ENCODE measurements at regions not wholly inside any gene's neighbourhood (a gene's known extent, or its start where the extent isn't known, plus 50 kb on each side); places are given as distances from the start of the nearest gene placed in this dataset.
"Not testable (repeated sequence)": the region's sequence is repeated elsewhere in the genome, so short reads cannot be mapped to it uniquely, and the experiment has no call there.

- no peak for DNase-seq (ENCODE audit: low read depth)
These were observed 87.1 kb upstream of the KCNA1 start for GRCh38 chr12:4822572-4822971.

GRCh38 chr12:4824380-4824779 lies 85.3 kb upstream of the KCNA1 start:
- DNase-seq (ENCODE audit: low read depth): no peak

- DNase-seq (ENCODE audit: low read depth): no peak
These were observed 84.5 kb upstream of the KCNA1 start for GRCh38 chr12:4825011-4825858.

GRCh38 chr12:4826909-4827308 lies 82.8 kb upstream of the KCNA1 start:
- no peak for DNase-seq (ENCODE audit: low read depth)

- no peak for DNase-seq (ENCODE audit: low read depth)
These were observed 81.5 kb upstream of the KCNA1 start for GRCh38 chr12:4828176-4828575.

- no peak for DNase-seq (ENCODE audit: low read depth)
These were observed 80.4 kb upstream of the KCNA1 start for GRCh38 chr12:4829161-4829792.

- DNase-seq (ENCODE audit: low read depth): no peak
These were observed 79.9 kb upstream of the KCNA1 start for GRCh38 chr12:4829793-4830162.

- no peak for DNase-seq (ENCODE audit: low read depth)
These were observed 79.0 kb upstream of the KCNA1 start for GRCh38 chr12:4830556-4831210.

GRCh38 chr12:4833053-4833452 lies 76.7 kb upstream of the KCNA1 start:
- no peak for DNase-seq (ENCODE audit: low read depth)

GRCh38 chr12:4833524-4833923 lies 76.2 kb upstream of the KCNA1 start:
- no peak for DNase-seq (ENCODE audit: low read depth)

GRCh38 chr12:4842401-4842800 lies 67.3 kb upstream of the KCNA1 start:
- not testable (repeated sequence) for DNase-seq (ENCODE audit: low read depth)

GRCh38 chr12:4843907-4844306 lies 65.8 kb upstream of the KCNA1 start:
- DNase-seq (ENCODE audit: low read depth): no peak

GRCh38 chr12:4847713-4848112 lies 62.0 kb upstream of the KCNA1 start:
- no peak for DNase-seq (ENCODE audit: low read depth)

GRCh38 chr12:4849115-4849541 lies 60.6 kb upstream of the KCNA1 start:
- no peak for DNase-seq (ENCODE audit: low read depth)

- no peak for DNase-seq (ENCODE audit: low read depth)
These were observed 59.8 kb upstream of the KCNA1 start for GRCh38 chr12:4849795-4850345.

- no peak for DNase-seq (ENCODE audit: low read depth)
These were observed 58.8 kb upstream of the KCNA1 start for GRCh38 chr12:4850857-4851380.

- DNase-seq (ENCODE audit: low read depth): no peak
These were observed 57.4 kb upstream of the KCNA1 start for GRCh38 chr12:4852308-4852707.

GRCh38 chr12:4852911-4853310 lies 56.8 kb upstream of the KCNA1 start:
- DNase-seq (ENCODE audit: low read depth): no peak

- peak; percentile 30 for DNase-seq (ENCODE audit: low read depth)
These were observed 54.4 kb upstream of the KCNA1 start for GRCh38 chr12:4855121-4855924.

GRCh38 chr12:4856596-4856995 lies 53.1 kb upstream of the KCNA1 start:
- no peak for DNase-seq (ENCODE audit: low read depth)

GRCh38 chr12:4857472-4858291 lies 52.0 kb upstream of the KCNA1 start:
- peak; percentile 58 for DNase-seq (ENCODE audit: low read depth)

All from activated gamma-delta T cell treated with anti-CD3 and anti-CD28 coated beads, Interleukin-2, amount 50 U/mL, for 16 hours (primary cell).